Breast epithelium (tissue), 3 donors: ENCODE measurements at regions not wholly inside any gene's neighbourhood (a gene's known extent, or its start where the extent isn't known, plus 50 kb on each side); places are given as distances from the start of the nearest gene placed in this dataset.

Experiments used
- POLR2A ChIP-seq: fragments of 450-650 bp; IDR thresholded peaks from one replicate; pipeline ENCODE4 v1.6.1; 2016; ENCODE audit warnings: antibody characterized with exemption, mild to moderate bottlenecking, moderate library complexity
- POLR2AphosphoS5 ChIP-seq, 3 donors: sonication (generic); formaldehyde crosslinking; IDR thresholded peaks; one replicate each; pipeline ENCODE4 v1.6.1; 2017; ENCODE audit warnings: antibody characterized with exemption in 3 of 3

GRCh38 chrX:75582511-75582910 lies 59.7 kb upstream of the ZDHHC15 start:
- no peak for TF ChIP-seq POLR2A
- TF ChIP-seq POLR2AphosphoS5 (IDR thresholded peaks at IDR 0.05): no peak
